ENCODE measurements at regions not wholly inside any gene's neighbourhood (a gene's known extent, or its start where the extent isn't known, plus 50 kb on each side); places are given as distances from the start of the nearest gene placed in this dataset.

GRCh38 chr3:78178740-78179363 is 1139.0 kb downstream of the ROBO2 start:
- no peak overlapping the region for H3K4me3 Mint-ChIP-seq
- DNase-seq (ENCODE audit: low spot score in 2 of 2) = no peak
- H3K27ac Mint-ChIP-seq = no peak overlapping the region
- peaks cover 6% of the 10 kb centered on the region for H3K9me3 Mint-ChIP-seq
- no peaks in the 10 kb centered on the region for H3K27me3 Mint-ChIP-seq
- H3K4me1 Mint-ChIP-seq = no peaks in the 10 kb centered on the region
- no peaks in the 10 kb centered on the region for H3K36me3 Mint-ChIP-seq
- ATAC-seq (ENCODE audit: low read depth) = no peak

- Mint-ChIP-seq H3K9me3 (peaks cover 3% of the 10 kb centered on the region), H3K4me3 (no peak overlapping the region), H3K4me1 (no peaks in the 10 kb centered on the region), H3K36me3 (no peaks in the 10 kb centered on the region), H3K27me3 (no peaks in the 10 kb centered on the region), H3K27ac (no peak overlapping the region)
- ATAC-seq (ENCODE audit: low read depth) (no peak), DNase-seq (ENCODE audit: low spot score in 2 of 2) (no peak)
Observed at GRCh38 chr3:78183906-78184599, 1144.2 kb downstream of the ROBO2 start.

- DNase-seq (ENCODE audit: low spot score in 2 of 2) = no peak
- H3K4me3 Mint-ChIP-seq = no peak overlapping the region
- no peaks in the 10 kb centered on the region for H3K4me1 Mint-ChIP-seq
Observed at GRCh38 chr3:78186404-78186803, 1146.5 kb downstream of the ROBO2 start.

GRCh38 chr3:78201091-78201490 is 1161.2 kb downstream of the ROBO2 start:
- H3K27me3 Mint-ChIP-seq = no peaks in the 10 kb centered on the region
- H3K4me1 Mint-ChIP-seq = no peaks in the 10 kb centered on the region
- no peaks in the 10 kb centered on the region for H3K36me3 Mint-ChIP-seq
- H3K4me3 Mint-ChIP-seq = no peak overlapping the region
- H3K27ac Mint-ChIP-seq = no peak overlapping the region
- no peak for ATAC-seq (ENCODE audit: low read depth)
- no peak for DNase-seq (ENCODE audit: low spot score in 2 of 2)
- peaks cover under 1% of the 10 kb centered on the region for H3K9me3 Mint-ChIP-seq

More at GRCh38 chr3:78186404-78186803, 1146.5 kb downstream of the ROBO2 start:
- ATAC-seq (ENCODE audit: low read depth) = no peak
- Mint-ChIP-seq H3K27ac (no peak overlapping the region), H3K27me3 (no peaks in the 10 kb centered on the region), H3K9me3 (peaks cover 5% of the 10 kb centered on the region), H3K36me3 (no peaks in the 10 kb centered on the region)

GRCh38 chr3:78204977-78205376 is 1165.1 kb downstream of the ROBO2 start:
- no peak overlapping the region for H3K4me3 Mint-ChIP-seq

GRCh38 chr3:78221300-78221699 is 1181.4 kb downstream of the ROBO2 start:
- Mint-ChIP-seq H3K4me3 (no peak overlapping the region), H3K9me3 (peaks cover 4% of the 10 kb centered on the region), H3K36me3 (no peaks in the 10 kb centered on the region), H3K27ac (no peak overlapping the region), H3K27me3 (no peaks in the 10 kb centered on the region), H3K4me1 (no peaks in the 10 kb centered on the region)
- ATAC-seq (ENCODE audit: low read depth) (no peak), DNase-seq (ENCODE audit: low spot score in 2 of 2) (no peak)

More at GRCh38 chr3:78204977-78205376, 1165.1 kb downstream of the ROBO2 start:
- Mint-ChIP-seq H3K4me1 (no peaks in the 10 kb centered on the region), H3K27ac (no peak overlapping the region), H3K27me3 (no peaks in the 10 kb centered on the region), H3K9me3 (no peaks in the 10 kb centered on the region), H3K36me3 (no peaks in the 10 kb centered on the region)
- DNase-seq (ENCODE audit: low spot score in 2 of 2) (no peak), ATAC-seq (ENCODE audit: low read depth) (no peak)

GRCh38 chr3:78221796-78222195 is 1181.9 kb downstream of the ROBO2 start:
- ATAC-seq (ENCODE audit: low read depth) (no peak), DNase-seq (ENCODE audit: low spot score in 2 of 2) (no peak)
- H3K27me3 Mint-ChIP-seq = no peaks in the 10 kb centered on the region
- no peaks in the 10 kb centered on the region for H3K36me3 Mint-ChIP-seq
- no peak overlapping the region for H3K4me3 Mint-ChIP-seq
- H3K4me1 Mint-ChIP-seq = no peaks in the 10 kb centered on the region
- no peak overlapping the region for H3K27ac Mint-ChIP-seq
- H3K9me3 Mint-ChIP-seq = peaks cover 4% of the 10 kb centered on the region

GRCh38 chr3:78235841-78236240 is 1195.9 kb downstream of the ROBO2 start:
- Mint-ChIP-seq H3K9me3 (peaks cover 11% of the 10 kb centered on the region), H3K27me3 (no peaks in the 10 kb centered on the region), H3K36me3 (no peaks in the 10 kb centered on the region), H3K27ac (no peak overlapping the region), H3K4me3 (no peak overlapping the region), H3K4me1 (no peaks in the 10 kb centered on the region)
- DNase-seq (ENCODE audit: low spot score in 2 of 2) (no peak), ATAC-seq (ENCODE audit: low read depth) (no peak)

GRCh38 chr3:78238811-78239210 is 1198.9 kb downstream of the ROBO2 start:
- H3K4me3 Mint-ChIP-seq = no peak overlapping the region
- ATAC-seq (ENCODE audit: low read depth) (no peak), DNase-seq (ENCODE audit: low spot score in 2 of 2) (no peak)
- peaks cover 15% of the 10 kb centered on the region for H3K9me3 Mint-ChIP-seq
- H3K4me1 Mint-ChIP-seq = no peaks in the 10 kb centered on the region
- H3K27ac Mint-ChIP-seq = no peak overlapping the region
- H3K27me3 Mint-ChIP-seq = no peaks in the 10 kb centered on the region
- H3K36me3 Mint-ChIP-seq = no peaks in the 10 kb centered on the region

- Mint-ChIP-seq H3K27me3 (no peaks in the 10 kb centered on the region), H3K4me1 (no peaks in the 10 kb centered on the region), H3K4me3 (no peak overlapping the region), H3K9me3 (peaks cover 15% of the 10 kb centered on the region), H3K36me3 (no peaks in the 10 kb centered on the region), H3K27ac (no peak overlapping the region)
- DNase-seq (ENCODE audit: low spot score in 2 of 2) (no peak), ATAC-seq (ENCODE audit: low read depth) (no peak)
Observed at GRCh38 chr3:78242724-78243123, 1202.8 kb downstream of the ROBO2 start.

- Mint-ChIP-seq H3K4me3 (no peak overlapping the region), H3K36me3 (no peaks in the 10 kb centered on the region), H3K27me3 (no peaks in the 10 kb centered on the region), H3K9me3 (peaks cover 12% of the 10 kb centered on the region), H3K4me1 (no peaks in the 10 kb centered on the region), H3K27ac (no peak overlapping the region)
- ATAC-seq (ENCODE audit: low read depth) (no peak), DNase-seq (ENCODE audit: low spot score in 2 of 2) (no peak)
Observed at GRCh38 chr3:78244136-78244535, 1204.2 kb downstream of the ROBO2 start.

- ATAC-seq (ENCODE audit: low read depth) (no peak), DNase-seq (ENCODE audit: low spot score in 2 of 2) (no peak)
- Mint-ChIP-seq H3K4me3 (no peak overlapping the region), H3K36me3 (no peaks in the 10 kb centered on the region), H3K4me1 (no peaks in the 10 kb centered on the region), H3K9me3 (peaks cover 1% of the 10 kb centered on the region), H3K27me3 (no peaks in the 10 kb centered on the region), H3K27ac (no peak overlapping the region)
Observed at GRCh38 chr3:78249294-78249693, 1209.4 kb downstream of the ROBO2 start.

- H3K9me3 Mint-ChIP-seq = peaks cover 1% of the 10 kb centered on the region
- H3K27me3 Mint-ChIP-seq = no peaks in the 10 kb centered on the region
- no peak for ATAC-seq (ENCODE audit: low read depth)
- no peak for DNase-seq (ENCODE audit: low spot score in 2 of 2)
- H3K36me3 Mint-ChIP-seq = no peaks in the 10 kb centered on the region
- H3K27ac Mint-ChIP-seq = no peak overlapping the region
- no peak overlapping the region for H3K4me3 Mint-ChIP-seq
- no peaks in the 10 kb centered on the region for H3K4me1 Mint-ChIP-seq
Observed at GRCh38 chr3:78253860-78254259, 1214.0 kb downstream of the ROBO2 start.

GRCh38 chr3:78255403-78255802 is 1215.5 kb downstream of the ROBO2 start:
- no peaks in the 10 kb centered on the region for H3K4me1 Mint-ChIP-seq
- peaks cover 1% of the 10 kb centered on the region for H3K9me3 Mint-ChIP-seq
- H3K27ac Mint-ChIP-seq = no peak overlapping the region
- H3K36me3 Mint-ChIP-seq = no peaks in the 10 kb centered on the region
- no peak for DNase-seq (ENCODE audit: low spot score in 2 of 2)
- no peak overlapping the region for H3K4me3 Mint-ChIP-seq
- ATAC-seq (ENCODE audit: low read depth) = no peak
- no peaks in the 10 kb centered on the region for H3K27me3 Mint-ChIP-seq

- Mint-ChIP-seq H3K4me3 (no peak overlapping the region), H3K9me3 (peaks cover 3% of the 10 kb centered on the region)
Observed at GRCh38 chr3:78256123-78256522, 1216.2 kb downstream of the ROBO2 start.

More at GRCh38 chr3:78256123-78256522, 1216.2 kb downstream of the ROBO2 start:
- DNase-seq (ENCODE audit: low spot score in 2 of 2) (no peak), ATAC-seq (ENCODE audit: low read depth) (no peak)
- no peaks in the 10 kb centered on the region for H3K36me3 Mint-ChIP-seq
- H3K27ac Mint-ChIP-seq = no peak overlapping the region
- no peaks in the 10 kb centered on the region for H3K4me1 Mint-ChIP-seq
- no peaks in the 10 kb centered on the region for H3K27me3 Mint-ChIP-seq

Measured in memory B cell (primary cell).